GM19043 (cell line): ENCODE measurements at regions not wholly inside any gene's neighbourhood (a gene's known extent, or its start where the extent isn't known, plus 50 kb on each side); places are given as distances from the start of the nearest gene placed in this dataset.
A peak's percentile ranks its signal among the peaks of the same experiment; 100 is the strongest.
"Not testable (repeated sequence)": the region's sequence is repeated elsewhere in the genome, so short reads cannot be mapped to it uniquely, and the experiment has no call there.

Source experiments
- ATAC-seq: cut with Tn5 transposase; IDR thresholded peaks from one replicate; pipeline ENCODE4 v1.9.1; 2021; ENCODE audit warnings: low read depth; ENCODE audit not compliant: unreplicated experiment

GRCh38 chr1:182262425-182262824 lies 129.2 kb downstream of the GLUL start:
- ATAC-seq = no peak

- no peak for ATAC-seq
Observed at GRCh38 chr1:182261655-182262054, 129.9 kb downstream of the GLUL start.

GRCh38 chr1:182260516-182260915 lies 131.1 kb downstream of the GLUL start:
- ATAC-seq = no peak

GRCh38 chr1:182259968-182260367 lies 131.6 kb downstream of the GLUL start:
- no peak for ATAC-seq

GRCh38 chr1:182259229-182259872 lies 132.2 kb downstream of the GLUL start:
- ATAC-seq = peak; percentile 71

GRCh38 chr1:182257369-182258063 lies 134.1 kb downstream of the GLUL start:
- no peak for ATAC-seq

- ATAC-seq = no peak
Observed at GRCh38 chr1:182256931-182257330, 134.7 kb downstream of the GLUL start.

GRCh38 chr1:182255494-182255893 lies 136.1 kb downstream of the GLUL start:
- no peak for ATAC-seq

- ATAC-seq = no peak
Observed at GRCh38 chr1:182253319-182253860, 138.2 kb downstream of the GLUL start.

GRCh38 chr1:182251561-182251960 lies 140.0 kb downstream of the GLUL start:
- ATAC-seq = no peak

GRCh38 chr1:182249201-182249676 lies 142.4 kb downstream of the GLUL start:
- ATAC-seq = peak; percentile 84

- no peak for ATAC-seq
Observed at GRCh38 chr1:182248721-182249120, 142.9 kb downstream of the GLUL start.

- not testable (repeated sequence) for ATAC-seq
Observed at GRCh38 chr1:182247813-182248212, 143.8 kb downstream of the GLUL start.

- ATAC-seq = no peak
Observed at GRCh38 chr1:182246783-182247182, 144.8 kb downstream of the GLUL start.

- ATAC-seq = no peak
Observed at GRCh38 chr1:182245040-182245439, 146.6 kb downstream of the GLUL start.

GRCh38 chr1:182244451-182244850 lies 147.1 kb downstream of the GLUL start:
- no peak for ATAC-seq

- no peak for ATAC-seq
Observed at GRCh38 chr1:182242641-182243040, 148.9 kb downstream of the GLUL start.

GRCh38 chr1:182240085-182240484 lies 151.5 kb downstream of the GLUL start:
- ATAC-seq = no peak

GRCh38 chr1:182238421-182238820 lies 153.2 kb downstream of the GLUL start:
- ATAC-seq = no peak

- ATAC-seq = no peak
Observed at GRCh38 chr1:182237329-182237728, 154.3 kb downstream of the GLUL start.

- ATAC-seq = no peak
Observed at GRCh38 chr1:182236651-182237077, 154.9 kb downstream of the GLUL start.
